GM12865 (cell line): ENCODE measurements at regions not wholly inside any gene's neighbourhood (a gene's known extent, or its start where the extent isn't known, plus 50 kb on each side); places are given as distances from the start of the nearest gene placed in this dataset.

Experiments
- DNase-seq: peaks from one replicate; pipeline ENCODE4 v3.0.0; 2010; ENCODE audit warnings: low read depth
- H3K4me3 ChIP-seq: 2 replicates; pipeline ENCODE4 v1.5.1; 2011; ENCODE audit warnings: mild to moderate bottlenecking, low read depth, low read length, control low read depth
- CTCF ChIP-seq: IDR thresholded peaks from 2 replicates; pipeline ENCODE4 v1.5.1; 2011; ENCODE audit warnings: low read length, control low read depth, low read depth, inconsistent platforms; ENCODE audit not compliant: insufficient read depth; ENCODE audit errors: missing control alignments

GRCh38 chr2:163248376-163249253 lies 410.0 kb upstream of the KCNH7 start:
- H3K4me3 ChIP-seq = no peak overlapping the region
- no peak for TF ChIP-seq CTCF
- no peak for DNase-seq

GRCh38 chr2:163247847-163248220 lies 409.3 kb upstream of the KCNH7 start:
- H3K4me3 ChIP-seq = no peak overlapping the region
- no peak for TF ChIP-seq CTCF
- no peak for DNase-seq

GRCh38 chr2:163247156-163247846 lies 408.7 kb upstream of the KCNH7 start:
- no peak for DNase-seq
- TF ChIP-seq CTCF = no peak

GRCh38 chr2:163246135-163246534 lies 407.6 kb upstream of the KCNH7 start:
- no peak for TF ChIP-seq CTCF
- no peak overlapping the region for H3K4me3 ChIP-seq
- no peak for DNase-seq

More at GRCh38 chr2:163247156-163247846, 408.7 kb upstream of the KCNH7 start:
- H3K4me3 ChIP-seq = no peak overlapping the region

- no peak overlapping the region for H3K4me3 ChIP-seq
- no peak for TF ChIP-seq CTCF
- no peak for DNase-seq
Measured at GRCh38 chr2:163236553-163236952, 398.0 kb upstream of the KCNH7 start.

- DNase-seq = no peak
Measured at GRCh38 chr2:163231666-163232065, 393.1 kb upstream of the KCNH7 start.

More at GRCh38 chr2:163231666-163232065, 393.1 kb upstream of the KCNH7 start:
- TF ChIP-seq CTCF = no peak
- no peak overlapping the region for H3K4me3 ChIP-seq
